Activated naive CD4-positive, alpha-beta T cell treated with anti-CD3 and anti-CD28 coated beads, Interleukin-2, amount 50 U/mL, for 24 hours (primary cell): ENCODE measurements at regions not wholly inside any gene's neighbourhood (a gene's known extent, or its start where the extent isn't known, plus 50 kb on each side); places are given as distances from the start of the nearest gene placed in this dataset.

ENCODE experiments used
- H3K27ac Mint-ChIP-seq: one replicate; pipeline ENCODE4 v1.8.0; 2021; ENCODE audit warnings: mild to moderate bottlenecking, mixed read lengths
- H3K27me3 Mint-ChIP-seq: one replicate; pipeline ENCODE4 v1.8.0; 2021; ENCODE audit warnings: mixed read lengths
- H3K36me3 Mint-ChIP-seq: one replicate; pipeline ENCODE4 v1.8.0; 2021; ENCODE audit warnings: mixed read lengths
- H3K4me1 Mint-ChIP-seq: one replicate; pipeline ENCODE4 v1.8.0; 2021; ENCODE audit warnings: mixed read lengths
- H3K4me3 Mint-ChIP-seq: one replicate; pipeline ENCODE4 v1.8.0; 2021; ENCODE audit warnings: mild to moderate bottlenecking, mixed read lengths
- H3K9me3 Mint-ChIP-seq: one replicate; pipeline ENCODE4 v1.8.0; 2021; ENCODE audit warnings: mixed read lengths

DNA sequence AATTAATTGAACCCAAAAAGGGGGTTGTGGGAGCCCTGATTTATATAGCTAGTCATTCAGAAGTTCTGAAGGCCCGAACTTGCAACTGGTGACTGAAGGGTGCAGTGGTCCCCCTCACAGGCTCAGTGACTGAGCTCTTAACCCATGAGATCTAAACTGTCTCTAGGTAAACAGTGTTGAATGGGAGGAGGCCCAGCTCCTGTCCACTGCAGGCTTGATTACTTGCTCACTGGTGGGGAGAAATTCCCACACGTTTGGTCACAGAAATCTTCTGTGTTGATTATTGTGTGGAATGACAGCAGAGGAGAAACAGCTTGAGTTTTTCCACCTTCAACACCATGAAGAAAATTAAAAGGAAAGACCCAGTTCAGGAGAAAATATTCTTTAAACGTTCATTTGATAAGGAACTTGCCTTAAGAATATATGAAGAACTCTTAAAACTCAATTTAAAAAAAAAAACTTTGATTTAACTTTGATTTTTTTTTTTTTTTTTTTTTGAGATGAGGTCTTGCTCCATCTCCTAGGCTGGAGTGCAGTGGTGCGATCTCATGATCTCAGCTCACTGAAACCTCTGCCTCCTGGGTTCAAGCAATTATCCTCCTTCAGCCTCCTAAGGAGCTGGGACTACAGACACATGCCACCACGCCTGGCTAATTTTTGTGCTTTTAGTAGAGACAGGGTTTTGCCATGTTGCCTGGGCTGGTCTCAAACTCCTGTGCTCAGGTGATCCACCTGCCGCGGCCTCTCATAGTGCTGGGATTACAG is 249.3 kb downstream of the UQCRFS1 start:
- Mint-ChIP-seq H3K27ac (no peak overlapping the region), H3K4me1 (no peaks in the 10 kb centered on the region), H3K36me3 (no peaks in the 10 kb centered on the region), H3K4me3 (no peak overlapping the region), H3K9me3 (no peaks in the 10 kb centered on the region), H3K27me3 (peaks cover 5% of the 10 kb centered on the region)

DNA sequence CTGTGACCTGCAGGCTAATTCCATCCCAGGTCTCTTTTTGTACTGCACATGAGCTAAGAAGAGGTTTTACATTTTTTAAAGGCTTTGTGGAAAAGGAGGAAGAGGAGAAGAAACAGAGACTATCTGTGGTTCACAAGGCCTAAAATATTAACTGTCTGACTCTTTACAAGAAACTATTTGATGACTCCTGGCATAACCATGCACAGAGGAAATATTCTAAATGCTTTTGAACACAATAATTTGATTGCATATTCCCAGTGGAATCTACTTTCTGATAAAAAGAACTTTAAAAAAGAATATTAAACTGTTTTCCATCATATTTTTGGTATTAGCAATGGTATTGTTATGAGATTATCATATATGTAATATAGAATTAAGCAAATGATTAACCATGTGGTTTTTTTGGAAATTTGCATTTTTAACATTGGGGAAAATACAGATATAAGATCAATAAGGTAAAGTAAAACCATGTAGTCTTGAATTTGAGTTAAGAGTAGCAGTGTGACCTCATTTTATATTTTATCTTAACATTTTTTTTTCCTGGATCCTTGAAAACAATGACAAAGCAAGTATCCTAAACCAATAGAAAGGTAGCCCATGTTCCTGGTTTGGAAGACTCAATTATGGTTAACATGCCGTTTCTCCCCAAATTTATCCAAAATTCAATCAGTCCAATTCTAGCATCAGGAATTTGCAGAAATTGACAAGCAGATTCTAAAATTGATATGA is 251.0 kb downstream of the UQCRFS1 start:
- no peak overlapping the region for H3K4me3 Mint-ChIP-seq
- H3K27ac Mint-ChIP-seq = no peak overlapping the region
- no peaks in the 10 kb centered on the region for H3K9me3 Mint-ChIP-seq
- H3K4me1 Mint-ChIP-seq = no peaks in the 10 kb centered on the region
- H3K36me3 Mint-ChIP-seq = no peaks in the 10 kb centered on the region
- peaks cover 4% of the 10 kb centered on the region for H3K27me3 Mint-ChIP-seq

- H3K27ac Mint-ChIP-seq = no peak overlapping the region
- H3K36me3 Mint-ChIP-seq = no peaks in the 10 kb centered on the region
- peaks cover 4% of the 10 kb centered on the region for H3K27me3 Mint-ChIP-seq
- H3K9me3 Mint-ChIP-seq = no peaks in the 10 kb centered on the region
- no peak overlapping the region for H3K4me3 Mint-ChIP-seq
- no peaks in the 10 kb centered on the region for H3K4me1 Mint-ChIP-seq
Measured at GRCh38 chr19:28960986-28961705, 251.8 kb downstream of the UQCRFS1 start.

GRCh38 chr19:28960586-28960985 is 252.4 kb downstream of the UQCRFS1 start:
- Mint-ChIP-seq H3K9me3 (no peaks in the 10 kb centered on the region), H3K4me3 (no peak overlapping the region), H3K4me1 (no peaks in the 10 kb centered on the region)

GRCh38 chr19:28956961-28957360 is 256.0 kb downstream of the UQCRFS1 start:
- no peak overlapping the region for H3K27ac Mint-ChIP-seq
- H3K4me1 Mint-ChIP-seq = no peaks in the 10 kb centered on the region
- H3K4me3 Mint-ChIP-seq = no peak overlapping the region
- peaks cover 6% of the 10 kb centered on the region for H3K9me3 Mint-ChIP-seq
- H3K27me3 Mint-ChIP-seq = peaks cover 4% of the 10 kb centered on the region
- no peaks in the 10 kb centered on the region for H3K36me3 Mint-ChIP-seq

More at GRCh38 chr19:28960586-28960985, 252.4 kb downstream of the UQCRFS1 start:
- Mint-ChIP-seq H3K27ac (no peak overlapping the region), H3K36me3 (no peaks in the 10 kb centered on the region), H3K27me3 (peaks cover 4% of the 10 kb centered on the region)

GRCh38 chr19:28956421-28956820 is 256.5 kb downstream of the UQCRFS1 start:
- no peak overlapping the region for H3K27ac Mint-ChIP-seq
- peaks cover 4% of the 10 kb centered on the region for H3K27me3 Mint-ChIP-seq
- no peaks in the 10 kb centered on the region for H3K4me1 Mint-ChIP-seq
- no peaks in the 10 kb centered on the region for H3K36me3 Mint-ChIP-seq
- H3K9me3 Mint-ChIP-seq = peaks cover 6% of the 10 kb centered on the region
- H3K4me3 Mint-ChIP-seq = no peak overlapping the region

GRCh38 chr19:28949535-28949934 is 263.4 kb downstream of the UQCRFS1 start:
- Mint-ChIP-seq H3K27me3 (peaks cover 4% of the 10 kb centered on the region), H3K4me3 (no peak overlapping the region), H3K4me1 (no peaks in the 10 kb centered on the region), H3K36me3 (no peaks in the 10 kb centered on the region), H3K27ac (no peak overlapping the region), H3K9me3 (no peaks in the 10 kb centered on the region)

DNA sequence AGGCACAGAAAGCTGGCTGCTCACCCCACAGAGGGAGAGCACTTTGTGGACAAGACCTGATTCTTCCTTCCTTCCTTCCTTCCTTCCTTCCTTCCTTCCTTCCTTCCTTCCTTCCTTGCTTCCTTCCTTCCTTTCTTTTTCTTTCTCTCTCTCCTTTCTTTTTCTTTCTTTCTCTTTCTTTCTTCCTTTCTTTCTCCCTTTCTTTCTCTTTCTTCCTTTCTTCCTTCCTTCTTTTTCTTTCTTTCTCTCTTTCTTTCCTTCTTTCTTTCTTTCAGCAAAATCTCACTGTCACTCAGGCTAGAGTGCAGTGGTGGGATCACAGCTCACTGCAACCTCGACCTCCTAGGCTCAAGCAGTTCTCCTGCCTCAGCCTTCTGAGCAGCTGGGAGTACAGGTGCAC is 263.9 kb downstream of the UQCRFS1 start:
- Mint-ChIP-seq H3K4me1 (no peaks in the 10 kb centered on the region), H3K36me3 (no peaks in the 10 kb centered on the region), H3K27me3 (peaks cover 3% of the 10 kb centered on the region), H3K9me3 (no peaks in the 10 kb centered on the region), H3K4me3 (no peak overlapping the region), H3K27ac (no peak overlapping the region)

- no peaks in the 10 kb centered on the region for H3K9me3 Mint-ChIP-seq
- H3K36me3 Mint-ChIP-seq = no peaks in the 10 kb centered on the region
- peaks cover 3% of the 10 kb centered on the region for H3K27me3 Mint-ChIP-seq
- H3K4me3 Mint-ChIP-seq = no peak overlapping the region
- H3K27ac Mint-ChIP-seq = no peak overlapping the region
- H3K4me1 Mint-ChIP-seq = no peaks in the 10 kb centered on the region
Measured at GRCh38 chr19:28948566-28948965, 264.4 kb downstream of the UQCRFS1 start.

DNA sequence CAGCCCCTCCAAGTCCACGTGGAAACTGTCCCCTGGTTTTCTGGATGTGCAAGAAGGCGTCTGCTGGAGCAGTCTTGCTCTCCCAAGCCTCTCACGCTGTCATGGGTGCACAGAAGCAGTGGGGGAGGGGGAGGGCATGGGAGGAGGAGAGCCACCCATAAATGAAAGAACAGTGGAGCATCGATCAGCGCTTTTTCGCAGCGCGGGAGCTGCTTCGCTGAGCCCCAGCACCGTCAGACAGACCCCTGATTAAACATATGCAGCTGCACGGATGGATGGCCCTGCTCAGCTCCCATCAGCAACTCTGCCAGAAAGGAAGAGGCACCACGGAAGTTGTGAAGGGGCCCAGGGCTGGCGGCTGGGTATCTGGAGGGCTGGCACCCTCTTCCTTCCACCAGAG is 264.9 kb downstream of the UQCRFS1 start:
- H3K4me1 Mint-ChIP-seq = no peaks in the 10 kb centered on the region
- peaks cover 3% of the 10 kb centered on the region for H3K27me3 Mint-ChIP-seq
- H3K36me3 Mint-ChIP-seq = no peaks in the 10 kb centered on the region
- H3K9me3 Mint-ChIP-seq = no peaks in the 10 kb centered on the region
- H3K27ac Mint-ChIP-seq = no peak overlapping the region
- H3K4me3 Mint-ChIP-seq = no peak overlapping the region

GRCh38 chr19:28943651-28944050 is 269.3 kb downstream of the UQCRFS1 start:
- no peaks in the 10 kb centered on the region for H3K36me3 Mint-ChIP-seq
- no peak overlapping the region for H3K4me3 Mint-ChIP-seq
- H3K27ac Mint-ChIP-seq = no peak overlapping the region
- no peaks in the 10 kb centered on the region for H3K9me3 Mint-ChIP-seq
- no peaks in the 10 kb centered on the region for H3K4me1 Mint-ChIP-seq
- H3K27me3 Mint-ChIP-seq = peaks cover 2% of the 10 kb centered on the region

- Mint-ChIP-seq H3K4me1 (no peaks in the 10 kb centered on the region), H3K27me3 (peaks cover 2% of the 10 kb centered on the region), H3K27ac (no peak overlapping the region), H3K9me3 (no peaks in the 10 kb centered on the region), H3K4me3 (no peak overlapping the region), H3K36me3 (no peaks in the 10 kb centered on the region)
Measured at GRCh38 chr19:28941833-28942232, 271.1 kb downstream of the UQCRFS1 start.

DNA sequence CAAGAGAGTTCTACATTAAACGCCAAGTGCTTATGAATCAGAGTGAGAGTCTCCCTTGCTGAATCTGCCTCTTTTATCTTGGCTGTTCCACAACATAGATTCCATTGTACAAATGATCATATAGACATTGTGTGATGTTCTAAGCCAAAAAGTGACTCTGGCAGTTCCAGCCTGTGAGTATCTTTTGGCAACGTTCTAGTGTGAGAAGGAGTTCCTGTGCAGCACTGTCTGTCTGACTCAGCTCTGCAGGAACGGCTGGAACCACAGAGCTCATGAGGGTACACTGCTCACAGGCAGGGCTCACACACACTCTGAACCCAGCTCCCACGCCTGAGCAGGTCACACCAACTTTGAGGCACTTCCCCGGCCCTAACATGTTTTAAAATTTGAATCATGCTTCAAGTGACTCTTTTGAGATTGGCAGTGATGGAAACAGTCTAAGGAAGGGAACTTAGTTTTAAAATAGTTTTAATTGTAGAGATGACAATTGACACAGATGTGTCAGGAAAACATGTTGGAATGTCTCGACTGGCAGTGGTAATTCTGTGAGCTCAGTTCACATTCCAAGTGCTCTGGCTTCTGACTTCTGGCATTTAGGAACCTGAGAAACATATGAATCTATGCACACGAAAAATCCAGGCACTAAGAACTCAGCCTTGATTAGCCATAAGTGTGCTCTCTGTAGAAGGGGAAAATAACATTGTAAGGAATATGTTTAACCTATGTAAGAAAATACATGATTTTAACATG is 272.0 kb downstream of the UQCRFS1 start:
- no peak overlapping the region for H3K4me3 Mint-ChIP-seq
- H3K36me3 Mint-ChIP-seq = no peaks in the 10 kb centered on the region
- no peak overlapping the region for H3K27ac Mint-ChIP-seq
- H3K9me3 Mint-ChIP-seq = no peaks in the 10 kb centered on the region
- no peaks in the 10 kb centered on the region for H3K4me1 Mint-ChIP-seq
- H3K27me3 Mint-ChIP-seq = peaks cover 2% of the 10 kb centered on the region

DNA sequence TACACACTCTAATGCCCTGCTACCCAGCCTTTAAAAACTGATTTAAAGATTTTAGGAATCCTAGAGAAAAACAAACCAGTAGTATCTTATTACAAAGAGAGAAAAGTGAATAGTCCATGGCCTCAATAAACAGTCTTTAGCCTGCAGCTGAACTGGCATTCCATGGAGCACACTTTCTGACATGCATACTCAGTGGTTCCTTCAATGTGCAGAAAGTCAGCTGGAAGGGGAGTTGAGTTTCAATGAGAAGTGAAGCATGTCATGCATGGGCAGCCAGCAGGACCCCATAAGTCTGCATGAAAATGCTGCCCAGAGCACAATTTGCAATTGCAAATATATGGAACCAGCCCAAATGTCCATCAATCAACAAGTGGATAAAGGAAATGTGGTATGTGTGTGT is 273.7 kb downstream of the UQCRFS1 start:
- no peak overlapping the region for H3K4me3 Mint-ChIP-seq
- H3K9me3 Mint-ChIP-seq = no peaks in the 10 kb centered on the region
- H3K4me1 Mint-ChIP-seq = no peaks in the 10 kb centered on the region
- H3K27me3 Mint-ChIP-seq = no peaks in the 10 kb centered on the region
- H3K36me3 Mint-ChIP-seq = no peaks in the 10 kb centered on the region
- H3K27ac Mint-ChIP-seq = no peak overlapping the region

DNA sequence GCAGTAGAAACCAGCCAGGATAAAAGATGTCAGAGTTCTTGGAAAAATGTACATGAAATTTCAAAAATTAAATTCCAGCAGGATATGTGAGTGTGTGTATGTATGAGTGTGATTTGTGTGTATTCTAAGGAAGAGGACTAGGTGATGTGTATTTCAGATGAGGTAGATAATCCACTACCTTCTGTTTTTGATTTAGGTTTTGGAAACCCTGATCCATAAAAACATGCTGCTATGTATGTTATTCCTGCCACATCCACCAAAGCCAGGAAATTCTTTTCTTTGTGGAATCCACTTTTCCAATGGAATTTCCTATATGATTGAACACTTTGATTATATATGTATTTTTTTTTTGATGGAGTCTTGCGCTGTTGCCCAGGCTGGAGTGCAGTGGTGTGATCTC is 276.9 kb downstream of the UQCRFS1 start:
- Mint-ChIP-seq H3K36me3 (no peaks in the 10 kb centered on the region), H3K27ac (no peak overlapping the region), H3K27me3 (peaks cover 4% of the 10 kb centered on the region), H3K9me3 (no peaks in the 10 kb centered on the region), H3K4me1 (no peaks in the 10 kb centered on the region), H3K4me3 (no peak overlapping the region)
